Middle frontal gyrus (tissue), 1 donor: ENCODE measurements at regions not wholly inside any gene's neighbourhood (a gene's known extent, or its start where the extent isn't known, plus 50 kb on each side); places are given as distances from the start of the nearest gene placed in this dataset.

Source experiments
- DNase-seq: peaks from one replicate; pipeline ENCODE4 v3.0.0-alpha.2; 2015; ENCODE audit warnings: low spot score; ENCODE audit errors: extremely low spot score

DNA sequence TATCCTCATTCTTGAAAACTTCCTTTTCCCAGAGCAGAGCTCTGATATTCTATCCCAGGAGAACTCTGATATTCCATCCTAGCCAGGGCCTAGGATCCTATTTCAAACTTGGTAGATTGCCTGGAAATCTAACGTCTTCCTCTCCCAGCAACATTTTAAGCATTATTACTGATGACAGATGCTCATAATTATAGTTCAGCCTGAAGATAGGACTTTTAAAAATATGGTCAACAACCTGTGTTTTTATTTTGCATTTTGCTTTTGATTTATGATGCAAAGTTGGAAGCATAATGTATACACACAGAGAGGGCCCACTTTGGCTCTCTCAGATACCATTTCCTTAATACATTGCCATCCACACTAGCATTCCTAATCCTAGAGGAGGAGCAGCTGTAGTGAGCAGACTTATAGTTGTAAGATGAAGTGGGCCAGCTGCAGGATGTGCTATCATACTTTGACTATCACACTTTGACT lies 457.4 kb upstream of the TPK1 start:
- no peak for DNase-seq

DNA sequence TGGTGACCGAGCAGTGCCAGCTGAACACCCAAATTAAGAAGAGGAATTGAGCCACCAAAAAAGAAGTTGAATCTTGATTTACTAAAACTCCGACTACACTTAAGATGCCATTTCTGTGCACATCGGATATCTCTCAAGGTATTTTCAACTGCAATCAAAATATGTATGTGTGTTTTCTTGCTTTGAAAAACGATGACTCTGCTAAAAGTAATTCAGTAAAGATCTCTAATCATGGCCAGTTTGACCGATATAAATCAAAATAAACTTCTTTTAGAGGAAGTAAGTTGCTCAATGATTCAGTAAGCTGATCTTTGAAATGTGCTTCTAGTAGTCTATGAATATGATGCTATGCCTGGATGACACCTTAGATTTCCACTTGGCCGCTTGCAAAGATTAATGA lies 453.5 kb upstream of the TPK1 start:
- DNase-seq = no peak

DNA sequence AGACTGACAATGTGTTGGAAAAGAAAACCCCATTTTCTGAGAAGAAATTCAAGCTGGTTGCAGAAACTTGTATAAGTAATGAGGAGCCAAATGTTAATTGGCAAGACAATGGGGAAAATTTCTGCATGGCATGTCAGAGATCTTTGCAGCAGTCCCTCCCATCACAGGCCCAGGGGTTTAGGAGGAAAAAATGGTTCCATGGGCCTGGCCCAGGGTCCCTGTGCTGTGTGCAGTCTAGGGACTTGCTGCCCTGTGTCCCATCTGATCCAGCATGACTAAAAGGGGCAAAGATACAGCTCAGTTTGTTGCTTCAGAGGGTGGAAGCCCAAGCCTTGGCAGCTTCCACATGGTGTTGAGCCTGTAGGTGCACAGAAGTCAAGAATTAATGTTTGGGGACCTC lies 440.3 kb upstream of the TPK1 start:
- no peak for DNase-seq

DNA sequence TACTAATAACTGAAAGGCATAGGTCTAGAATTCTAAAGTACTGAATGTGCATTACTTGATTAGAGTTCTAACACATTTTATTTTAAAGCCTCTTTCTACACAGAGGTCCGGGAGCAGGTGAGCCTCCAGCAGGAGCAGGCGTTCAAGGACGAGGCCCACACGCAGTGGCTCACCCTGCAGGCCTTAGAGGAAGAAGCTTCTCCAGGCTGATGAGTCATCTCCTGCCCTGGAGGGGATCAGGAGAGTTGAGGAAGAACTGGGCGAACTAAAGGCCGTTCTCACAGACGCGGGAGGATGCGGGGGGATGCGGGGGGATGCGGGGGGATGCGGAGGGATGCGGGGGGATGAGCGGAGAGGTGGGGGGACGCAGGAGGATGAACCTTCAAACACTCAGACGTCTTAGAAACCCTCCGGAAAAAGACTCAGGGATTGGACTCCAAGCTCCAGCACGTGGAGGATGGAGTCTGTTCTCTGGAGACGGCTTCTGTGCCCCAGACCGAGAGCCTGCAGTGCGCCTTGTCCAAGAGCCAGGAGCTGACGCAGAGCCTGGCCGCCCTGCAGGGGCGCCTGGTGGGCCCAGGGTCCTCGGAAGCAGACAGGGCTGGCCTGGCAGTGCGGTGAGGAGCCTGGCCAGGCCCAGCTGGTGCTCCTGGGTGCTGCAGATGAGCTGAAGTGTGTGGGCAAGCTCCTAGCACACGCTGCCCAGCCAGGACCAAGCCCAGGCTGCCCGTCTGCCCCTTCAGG lies 433.7 kb upstream of the TPK1 start:
- DNase-seq = no peak

DNA sequence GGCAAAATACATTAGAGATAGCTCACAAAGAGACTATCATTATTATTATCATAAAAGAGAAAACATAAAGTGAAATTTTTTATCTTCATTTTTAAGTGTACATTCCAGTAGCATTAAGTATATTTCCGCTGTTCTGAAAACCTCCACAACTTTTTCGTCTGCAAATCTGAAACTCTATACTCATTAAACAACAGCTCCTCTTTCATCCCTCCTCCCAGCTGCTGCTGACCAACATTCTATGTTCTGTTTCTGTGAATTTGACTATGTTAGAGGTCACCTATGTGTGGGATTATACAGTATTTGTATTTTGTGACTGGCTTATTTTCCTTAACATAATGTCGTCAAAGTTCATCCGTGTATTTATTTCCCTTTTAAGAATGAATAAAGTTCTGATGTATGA lies 429.3 kb upstream of the TPK1 start:
- no peak for DNase-seq

DNA sequence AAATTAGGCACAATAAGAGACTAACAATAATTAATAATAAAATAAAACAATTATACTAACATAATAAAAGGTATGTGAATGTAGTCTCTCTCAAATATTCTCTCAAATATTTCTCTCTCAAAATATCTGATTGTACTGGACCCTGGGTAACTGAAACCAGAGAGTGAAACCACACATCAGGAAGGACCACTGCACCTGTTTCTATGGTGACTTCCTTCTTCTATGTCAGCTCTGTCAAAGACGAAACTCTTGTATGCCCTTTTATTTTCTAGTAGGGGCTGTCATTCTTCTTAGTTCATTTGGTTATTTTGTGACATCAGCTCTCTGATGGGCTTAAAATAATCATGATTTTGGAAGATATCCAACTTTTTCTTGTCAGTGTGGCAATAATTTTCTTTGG lies 428.0 kb upstream of the TPK1 start:
- no peak for DNase-seq

DNA sequence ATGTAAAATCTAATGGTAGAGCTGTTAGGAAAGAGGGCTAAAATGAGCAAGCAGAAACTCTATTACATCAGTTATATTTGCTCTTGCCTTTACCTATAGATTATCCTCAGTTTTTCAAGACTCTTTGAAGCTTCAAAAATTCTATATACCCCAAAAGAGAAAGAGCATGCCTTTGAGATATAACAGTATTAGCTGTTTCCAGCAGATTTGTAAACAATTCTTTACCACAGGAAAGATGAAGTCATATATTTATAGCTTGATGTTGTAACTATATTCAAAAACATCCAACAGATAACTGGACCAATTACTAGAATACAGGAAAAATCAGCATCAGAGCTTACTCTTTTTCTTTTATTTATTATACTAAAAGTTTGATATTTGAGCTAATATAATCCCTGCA lies 416.2 kb upstream of the TPK1 start:
- no peak for DNase-seq

DNA sequence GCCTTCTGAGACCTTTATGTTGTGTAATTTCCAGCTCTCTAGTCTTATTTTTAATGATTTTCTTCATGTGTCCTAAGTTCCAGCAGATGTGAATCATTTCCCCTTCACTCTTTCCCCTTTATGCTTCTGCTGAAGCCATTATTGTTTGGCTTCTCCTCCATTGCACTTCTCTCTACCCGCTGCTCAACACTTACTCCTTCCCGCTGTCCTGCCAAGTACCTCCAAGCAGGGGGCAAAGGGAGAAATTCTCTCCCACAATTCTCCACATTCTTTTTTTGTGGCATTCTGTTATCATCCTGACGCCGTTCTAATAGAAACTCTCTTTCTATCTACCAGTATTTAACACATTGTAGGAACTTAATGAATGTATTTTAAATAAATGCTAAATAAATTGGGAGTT lies 388.9 kb upstream of the TPK1 start:
- DNase-seq = no peak

DNA sequence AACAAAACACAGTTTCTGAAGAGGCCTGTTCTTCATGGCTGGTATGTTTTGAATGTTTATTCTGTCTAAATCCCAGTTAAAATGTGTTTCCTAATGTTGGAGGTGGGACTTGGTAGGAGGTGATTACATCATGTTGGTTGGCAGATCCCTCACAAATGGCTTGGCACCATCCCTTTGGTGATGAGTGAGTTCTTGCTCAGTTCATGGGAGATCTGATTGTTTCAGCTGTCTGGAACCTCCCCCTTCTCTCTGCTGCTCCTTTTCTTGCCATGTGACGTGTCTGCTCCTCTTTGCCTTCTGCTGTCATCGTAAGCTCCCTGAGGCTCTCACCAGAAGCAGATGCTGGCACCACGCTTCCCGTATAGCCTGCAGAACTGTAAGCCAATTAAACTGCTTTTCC lies 383.6 kb upstream of the TPK1 start:
- no peak for DNase-seq

DNA sequence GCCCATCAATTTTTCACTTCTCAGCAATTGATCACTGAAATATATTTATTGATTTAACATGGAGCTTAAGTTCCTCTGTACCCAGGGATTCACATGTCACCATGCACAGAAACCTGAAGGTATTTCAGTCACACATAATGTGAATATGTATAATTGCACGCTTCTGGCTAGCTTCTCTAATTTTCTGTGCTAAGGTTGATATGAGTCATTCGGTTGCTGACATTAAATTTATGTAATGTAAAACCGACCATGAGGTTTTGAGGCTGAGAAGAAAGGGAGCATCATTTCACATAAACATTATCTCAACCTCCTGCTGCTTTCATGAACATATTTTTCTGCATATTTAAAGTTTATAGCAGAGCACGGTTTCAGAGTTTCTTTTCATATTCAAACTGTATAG lies 381.0 kb upstream of the TPK1 start:
- DNase-seq = no peak

DNA sequence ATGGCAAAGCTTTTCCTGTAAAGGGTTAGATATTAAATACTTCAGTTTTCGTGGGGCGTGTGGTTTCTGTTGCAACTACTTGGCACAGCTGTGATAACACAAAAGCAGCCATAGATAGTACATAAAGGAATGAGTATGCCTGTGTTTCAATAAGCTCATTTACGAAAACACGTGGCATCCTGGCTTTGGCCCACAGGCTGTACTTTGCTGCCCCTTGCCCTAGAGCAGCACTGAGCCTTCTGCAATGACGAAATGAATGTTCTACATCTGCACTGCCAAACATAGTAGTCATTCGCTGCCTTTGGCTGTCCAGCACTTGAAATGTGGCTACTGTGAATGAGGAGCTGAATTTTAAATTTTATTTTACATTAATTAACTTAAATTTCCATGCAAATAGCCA lies 376.2 kb upstream of the TPK1 start:
- DNase-seq = no peak

DNA sequence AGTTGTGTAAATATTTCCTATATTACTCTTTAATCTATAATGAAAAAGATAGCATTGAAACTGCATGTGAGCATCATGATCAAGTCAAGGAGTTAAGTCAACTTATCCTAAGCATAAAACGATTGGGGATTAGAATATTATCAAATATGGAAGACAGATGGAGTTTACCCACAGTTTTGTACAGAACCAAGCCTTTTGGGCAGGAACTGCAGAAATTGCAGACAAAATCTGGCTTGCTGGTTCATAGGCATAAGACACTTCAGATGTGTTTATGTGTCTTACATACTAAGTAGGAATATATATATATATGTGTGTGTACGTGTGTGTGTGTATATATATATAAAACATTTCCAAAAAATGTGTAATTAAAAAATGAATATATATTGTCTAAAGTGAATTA lies 375.4 kb upstream of the TPK1 start:
- no peak for DNase-seq

DNA sequence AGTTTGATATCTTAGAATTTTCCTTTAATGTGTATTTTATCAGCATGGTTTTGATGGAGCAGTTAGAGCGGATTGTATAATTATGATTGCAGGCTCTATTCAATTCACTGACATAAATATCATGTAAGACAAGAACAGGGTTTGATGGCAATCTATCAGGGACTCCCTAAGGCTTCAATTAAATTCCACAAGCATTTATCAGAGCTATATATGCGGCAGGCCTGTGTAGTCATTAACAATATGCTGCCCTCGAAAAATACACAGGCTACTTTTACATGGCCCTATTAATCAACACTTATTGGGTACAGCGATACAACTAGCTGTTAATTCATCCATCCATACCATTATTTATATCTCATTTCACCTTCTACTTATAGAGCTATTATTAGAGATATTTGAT lies 358.1 kb upstream of the TPK1 start:
- no peak for DNase-seq

DNA sequence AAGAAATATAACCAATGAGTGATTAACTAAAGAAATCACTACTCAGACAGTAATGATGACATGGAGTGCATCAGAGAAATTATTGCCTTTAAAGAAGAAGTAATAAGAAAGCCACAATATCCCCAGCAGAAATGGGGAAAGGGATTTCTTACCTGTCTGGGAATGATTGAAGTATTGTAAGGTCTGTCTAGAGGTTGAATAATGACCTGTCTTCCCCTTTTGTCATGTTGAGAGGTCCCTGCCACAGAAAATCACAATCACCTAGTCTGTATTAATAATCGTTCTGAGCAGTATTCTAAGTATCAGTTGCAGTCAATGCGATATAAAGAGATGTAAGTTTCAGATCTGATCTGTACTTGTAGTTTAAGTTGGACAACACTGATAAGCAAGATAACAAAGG lies 349.1 kb upstream of the TPK1 start:
- DNase-seq = no peak

DNA sequence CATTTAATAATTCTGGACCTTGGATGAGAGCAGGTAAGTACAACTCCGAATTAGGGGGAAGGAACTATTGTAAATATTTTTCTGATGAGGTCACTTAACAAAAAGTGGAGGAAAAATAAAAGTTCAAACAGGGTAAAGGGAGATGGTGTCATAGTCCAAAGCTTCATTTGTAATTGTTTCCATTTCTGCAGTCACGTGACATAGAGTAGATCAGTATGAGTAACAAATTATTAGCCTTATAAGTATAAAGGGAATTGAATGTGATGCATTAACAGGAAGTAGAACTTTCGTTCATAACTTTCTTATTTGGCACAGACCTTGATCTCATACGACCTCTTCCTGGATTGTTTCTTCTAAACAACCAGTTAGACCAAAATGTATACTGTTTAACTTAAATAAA lies 347.2 kb upstream of the TPK1 start:
- no peak for DNase-seq

DNA sequence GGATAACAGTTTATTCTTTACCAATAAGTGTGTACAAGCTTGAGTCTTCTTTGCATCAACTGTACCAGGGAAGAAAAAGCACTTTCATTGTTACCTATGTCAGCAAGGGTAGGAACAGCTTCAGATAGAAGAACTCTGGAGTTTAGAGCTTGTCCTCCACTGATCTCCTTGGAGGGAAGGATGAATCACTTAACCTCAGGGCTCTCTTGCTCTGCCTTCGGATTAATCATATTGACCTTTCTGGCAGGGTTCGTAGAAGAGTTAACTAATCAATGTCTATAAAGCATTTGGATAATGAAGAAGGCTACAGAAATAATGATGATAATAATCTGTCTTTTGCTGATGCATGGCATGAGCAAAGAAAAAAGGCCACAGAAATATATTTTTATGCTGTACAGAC lies 339.5 kb upstream of the TPK1 start:
- no peak for DNase-seq

DNA sequence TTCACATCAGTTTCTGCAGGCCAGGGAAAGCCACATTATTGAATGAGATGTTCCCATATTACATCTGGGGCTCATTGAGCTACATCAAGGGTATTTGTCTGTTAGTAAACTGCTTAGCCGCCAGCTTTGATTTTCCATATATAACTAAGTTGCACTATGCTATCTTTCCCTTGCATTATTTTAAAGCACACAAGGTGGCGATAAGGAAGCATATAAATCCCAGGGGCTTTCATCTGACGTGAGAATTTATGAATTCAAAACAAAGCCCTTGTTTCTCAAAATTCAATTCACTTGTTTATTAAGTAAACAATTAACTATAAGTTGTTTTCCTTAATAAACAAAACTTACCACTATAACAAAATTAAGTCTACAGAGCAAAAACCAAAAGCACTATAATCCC lies 334.1 kb upstream of the TPK1 start:
- no peak for DNase-seq

DNA sequence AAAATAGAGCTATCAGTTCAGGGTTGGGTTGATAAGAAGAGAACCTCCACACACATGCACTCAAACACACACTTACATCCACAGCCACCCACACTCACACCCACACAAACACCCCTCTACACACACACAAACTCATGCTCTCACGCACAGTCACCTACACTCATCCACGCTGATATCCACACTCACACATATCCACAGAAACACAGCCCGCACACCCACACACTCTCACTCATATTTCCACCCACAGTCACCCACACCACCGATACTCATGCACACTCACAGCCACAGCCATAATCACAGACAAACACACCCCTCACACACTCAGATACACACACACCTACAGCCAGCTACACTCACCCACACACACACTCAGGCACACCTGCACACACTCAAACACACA lies 333.0 kb upstream of the TPK1 start:
- DNase-seq = no peak

DNA sequence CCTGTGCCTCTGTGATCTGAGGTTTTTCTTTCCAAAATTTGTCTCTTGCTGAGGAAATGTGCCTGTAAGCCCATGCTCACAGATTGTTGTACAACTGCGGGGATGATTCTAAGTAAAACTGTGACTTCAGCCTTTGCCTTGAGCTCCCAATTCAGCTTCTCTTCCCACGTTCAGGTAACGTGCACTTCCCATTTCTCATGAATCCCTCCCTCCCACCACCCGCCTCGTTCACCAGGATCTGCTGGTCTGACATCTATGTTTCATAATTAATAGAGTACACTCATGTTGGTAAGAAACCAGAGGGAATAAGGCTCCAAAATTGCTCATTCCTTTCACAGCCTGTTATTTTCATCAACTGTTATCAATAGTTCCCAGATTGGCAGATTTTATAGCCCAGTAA lies 332.6 kb upstream of the TPK1 start:
- no peak for DNase-seq

DNA sequence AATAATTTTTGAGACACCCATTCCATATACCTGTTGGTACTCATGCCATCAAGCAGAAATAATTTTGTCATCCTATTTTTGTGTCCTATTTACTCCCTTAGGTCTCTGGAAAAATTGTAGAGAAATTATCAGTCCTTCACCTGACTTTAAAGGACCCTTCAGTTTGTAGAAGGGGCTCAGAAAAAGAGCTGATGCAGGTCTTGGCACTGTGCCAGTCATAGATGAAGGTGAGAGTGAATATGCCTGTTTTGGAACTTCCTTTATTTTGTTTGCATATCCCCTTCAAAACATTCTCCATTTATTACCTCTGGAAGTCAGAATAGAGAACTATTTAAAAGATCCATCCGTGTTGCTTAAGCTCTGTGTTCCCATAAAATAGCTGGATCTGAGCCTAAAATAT lies 321.0 kb upstream of the TPK1 start:
- no peak for DNase-seq

DNA sequence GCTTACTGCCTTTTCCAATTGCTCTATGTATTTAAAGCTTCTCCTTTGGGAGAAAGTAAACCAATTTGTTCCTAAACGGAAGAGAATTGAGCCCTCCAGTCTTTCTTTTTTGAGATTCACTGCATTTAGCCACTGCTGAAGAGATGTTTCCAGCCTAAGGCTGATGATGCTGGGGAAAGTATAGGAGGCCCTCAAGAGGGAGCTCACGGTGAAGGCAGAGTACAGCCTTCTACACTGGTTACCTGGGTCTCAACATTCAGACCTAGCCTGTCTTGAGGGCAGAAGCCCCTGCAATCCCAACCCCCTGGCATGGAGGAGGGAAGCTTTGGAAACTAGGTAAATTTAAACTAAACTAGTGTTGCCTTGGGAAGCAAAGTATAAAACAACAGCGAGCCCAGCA lies 316.7 kb upstream of the TPK1 start:
- DNase-seq = no peak

DNA sequence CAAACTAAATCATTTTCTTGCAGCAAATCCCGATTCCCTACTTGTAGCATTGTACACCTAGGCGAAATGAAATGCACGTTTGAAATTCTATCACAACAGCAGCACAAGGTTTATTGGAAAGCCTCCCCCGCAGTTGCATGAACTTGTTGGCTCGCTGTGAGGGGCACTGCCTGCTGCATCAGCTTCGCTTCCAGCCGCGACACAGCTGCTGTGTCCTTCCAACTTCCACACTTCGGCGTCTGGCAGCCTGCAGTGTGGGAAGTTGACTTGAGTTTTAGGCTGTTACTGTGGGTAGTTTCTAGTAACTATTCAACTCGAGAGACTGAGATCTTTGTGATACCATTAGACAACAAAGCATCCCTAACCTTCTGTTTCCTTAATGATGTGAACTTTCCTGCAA lies 315.8 kb upstream of the TPK1 start:
- DNase-seq = no peak

DNA sequence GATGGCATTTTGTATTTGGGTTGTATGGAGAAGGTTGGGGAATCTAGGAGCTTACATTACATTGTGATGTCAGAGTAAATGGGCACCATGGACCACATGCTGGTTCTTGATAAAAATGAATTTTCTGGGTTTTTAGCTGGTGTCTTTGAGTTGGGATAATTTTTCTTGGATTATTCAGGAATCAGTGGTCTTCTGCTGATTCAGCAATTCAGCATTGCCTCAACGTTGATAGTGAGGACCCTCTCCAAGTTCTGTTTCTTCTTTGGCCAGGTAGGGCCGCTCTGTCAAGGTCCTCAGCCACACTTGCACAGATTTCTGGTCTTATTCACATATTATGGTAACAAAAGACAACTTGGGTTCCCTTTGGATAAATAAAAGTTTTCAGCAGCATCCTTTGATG lies 312.0 kb upstream of the TPK1 start:
- no peak for DNase-seq

DNA sequence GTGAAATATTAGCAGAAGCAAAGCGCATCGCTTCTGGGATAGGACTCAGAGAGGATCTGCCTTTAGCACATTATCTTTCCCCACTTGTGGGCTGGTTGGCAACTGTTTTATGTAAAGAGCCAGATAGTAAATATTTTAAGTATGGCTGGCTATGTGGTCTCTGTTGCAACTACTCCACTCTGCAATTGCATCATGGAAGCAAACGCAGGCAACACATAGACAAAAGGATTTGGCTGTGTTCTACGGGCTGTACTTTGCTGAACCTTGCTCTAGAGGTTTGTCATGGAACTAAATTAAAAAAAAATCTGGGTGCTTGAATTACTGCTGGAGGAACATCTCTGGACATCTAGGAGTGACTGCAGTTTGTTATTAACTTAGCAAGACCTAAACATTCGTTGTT lies 307.8 kb upstream of the TPK1 start:
- DNase-seq = no peak
